Gastrocnemius medialis (tissue), 4 donors: ENCODE measurements at regions not wholly inside any gene's neighbourhood (a gene's known extent, or its start where the extent isn't known, plus 50 kb on each side); places are given as distances from the start of the nearest gene placed in this dataset.

Source experiments
- ATAC-seq, 2 donors: fragments of 150-250 bp; one replicate each; pipeline ENCODE4 v1.9.1; 2016
- DNase-seq, 2 donors: peaks; one replicate each; pipeline ENCODE4 v3.0.0-alpha.2; 2019
- H3K27ac ChIP-seq, 4 donors: fragments of 200-600 bp; sonication (generic); 1 replicate in 1 of 4; 2 replicates in 3 of 4; pipeline ENCODE4 v1.5.1; 2016 to 2018; ENCODE audit warnings: mild to moderate bottlenecking in 2 of 4, moderate library complexity in 1 of 4
- H3K27me3 ChIP-seq, 3 donors: fragments of 200-600 bp; sonication (generic) in 2 of 3; 1 replicate in 1 of 3; 2 replicates in 2 of 3; pipeline versions ENCODE4 v1.5.1 to v1.6.0; 2016 to 2019; ENCODE audit warnings: mild to moderate bottlenecking in 1 of 3, moderate library complexity in 1 of 3
- H3K36me3 ChIP-seq, 2 donors: fragments of 200-600 bp; sonication (generic) in 1 of 2; one replicate each; pipeline ENCODE4 v1.5.1; 2017 to 2018
- H3K4me1 ChIP-seq, 2 donors: fragments of 200-600 bp; sonication (generic) in 1 of 2; one replicate each; pipeline ENCODE4 v1.5.1; 2016 to 2017; ENCODE audit warnings: mild to moderate bottlenecking in 2 of 2
- H3K4me3 ChIP-seq, 4 donors: fragments of 200-600 bp; sonication (generic) in 3 of 4; 1 replicate in 1 of 4; 2 replicates in 3 of 4; pipeline ENCODE4 v1.5.1; 2016 to 2019; ENCODE audit warnings: mild to moderate bottlenecking in 2 of 4
- H3K9me3 ChIP-seq, 3 donors: fragments of 200-600 bp; sonication (generic) in 2 of 3; 1 replicate in 1 of 3; 2 replicates in 2 of 3; pipeline ENCODE4 v1.5.1; 2016 to 2019
- POLR2A ChIP-seq, 2 donors: fragments of 450-650 bp; IDR thresholded peaks; one replicate each; pipeline ENCODE4 v1.6.1; 2017; ENCODE audit warnings: antibody characterized with exemption in 2 of 2, mild to moderate bottlenecking in 2 of 2, moderate library complexity in 2 of 2
- in situ Hi-C, 4 donors: fragments of 200-750 bp; cut with MboI; loops; one replicate each; pipeline versions ENCODE4 v1.15.0 to v1.8.0; 2017; ENCODE audit warnings: low sequenced_read_pairs in 4 of 4
- intact Hi-C: fragments of 100-400 bp; cut with DNase I; formaldehyde crosslinking; loops from one replicate; pipeline ENCODE4 v1.15.1; 2023; ENCODE audit warnings: low total_unique reads
- TF ChIP-seq, protein P1 (sequence below), 5 experiments: fragments of 450-650 bp in 3 of 5; fragments of 200-600 bp in 2 of 5; sonication (generic) in 2 of 5; IDR thresholded peaks in 4 of 5; conservative IDR thresholded peaks in 1 of 5; 1 replicate in 4 of 5; 2 replicates in 1 of 5; pipeline ENCODE4 v1.5.1; 2016 to 2019; ENCODE audit warnings: antibody characterized with exemption in 5 of 5, mild to moderate bottlenecking in 3 of 5, moderate library complexity in 3 of 5

- peaks cover 0 to 5% of the 10 kb centered on the region in 2 donors for H3K4me1 ChIP-seq
- TF ChIP-seq POLR2A (IDR thresholded peaks at IDR 0.05): no peak
- TF ChIP-seq, protein P1, sequence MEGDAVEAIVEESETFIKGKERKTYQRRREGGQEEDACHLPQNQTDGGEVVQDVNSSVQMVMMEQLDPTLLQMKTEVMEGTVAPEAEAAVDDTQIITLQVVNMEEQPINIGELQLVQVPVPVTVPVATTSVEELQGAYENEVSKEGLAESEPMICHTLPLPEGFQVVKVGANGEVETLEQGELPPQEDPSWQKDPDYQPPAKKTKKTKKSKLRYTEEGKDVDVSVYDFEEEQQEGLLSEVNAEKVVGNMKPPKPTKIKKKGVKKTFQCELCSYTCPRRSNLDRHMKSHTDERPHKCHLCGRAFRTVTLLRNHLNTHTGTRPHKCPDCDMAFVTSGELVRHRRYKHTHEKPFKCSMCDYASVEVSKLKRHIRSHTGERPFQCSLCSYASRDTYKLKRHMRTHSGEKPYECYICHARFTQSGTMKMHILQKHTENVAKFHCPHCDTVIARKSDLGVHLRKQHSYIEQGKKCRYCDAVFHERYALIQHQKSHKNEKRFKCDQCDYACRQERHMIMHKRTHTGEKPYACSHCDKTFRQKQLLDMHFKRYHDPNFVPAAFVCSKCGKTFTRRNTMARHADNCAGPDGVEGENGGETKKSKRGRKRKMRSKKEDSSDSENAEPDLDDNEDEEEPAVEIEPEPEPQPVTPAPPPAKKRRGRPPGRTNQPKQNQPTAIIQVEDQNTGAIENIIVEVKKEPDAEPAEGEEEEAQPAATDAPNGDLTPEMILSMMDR (IDR thresholded peaks at IDR 0.05 in 4 of 5, conservative IDR thresholded peaks at IDR 0.05 in 1 of 5): no peak
- H3K27me3 ChIP-seq: no peaks in the 10 kb centered on the region
- intact Hi-C loops: loop anchor here (10.0 kb wide), 1 partner anchor 914 kb away; no protein-coding TSS in a partner anchor
- H3K27ac ChIP-seq: no peak overlapping the region
- H3K9me3 ChIP-seq: no peaks in the 10 kb centered on the region
- in situ Hi-C loops: no loop called here
- DNase-seq: no peak
- no peaks in the 10 kb centered on the region for H3K36me3 ChIP-seq
- ATAC-seq: no peak
- H3K4me3 ChIP-seq: no peak overlapping the region
Measured at GRCh38 chr4:138948918-138949317, 66.7 kb upstream of the NOCT start.

DNA sequence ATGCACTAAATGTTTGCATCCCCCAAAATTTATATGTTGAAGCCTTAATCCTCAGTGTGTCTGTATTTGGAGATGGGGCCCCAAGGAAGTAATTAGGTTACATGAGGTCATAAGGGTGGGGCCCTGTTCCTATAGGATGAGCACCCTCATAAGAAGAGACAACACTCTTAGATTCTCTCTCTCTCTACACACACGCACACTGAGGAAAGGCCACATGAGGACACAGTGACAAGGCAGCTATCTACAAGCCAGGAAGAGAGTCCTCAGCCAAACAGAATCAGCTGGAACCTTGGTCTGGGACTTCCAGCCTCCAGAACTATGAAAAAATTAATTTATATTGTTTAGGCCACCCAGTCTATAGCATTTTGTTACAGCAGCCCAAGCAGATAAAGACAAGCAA lies 69.3 kb upstream of the NOCT start:
- H3K4me3 ChIP-seq: no peak overlapping the region
- H3K27ac ChIP-seq: no peak overlapping the region
- in situ Hi-C loops (no loop called here), intact Hi-C loops (loop anchor here (10.0 kb wide), 1 partner anchor 912 kb away; no protein-coding TSS in a partner anchor)
- TF ChIP-seq, protein P1 (IDR thresholded peaks at IDR 0.05 in 4 of 5, conservative IDR thresholded peaks at IDR 0.05 in 1 of 5): no peak
- TF ChIP-seq POLR2A (IDR thresholded peaks at IDR 0.05): no peak
- no peaks in the 10 kb centered on the region for H3K9me3 ChIP-seq
- no peak for DNase-seq
- ATAC-seq: no peak
- no peaks in the 10 kb centered on the region for H3K36me3 ChIP-seq
- H3K4me1 ChIP-seq: no peaks in the 10 kb centered on the region
- no peaks in the 10 kb centered on the region for H3K27me3 ChIP-seq

- intact Hi-C loops (loop anchor here (10.0 kb wide), 1 partner anchor 911 kb away; no protein-coding TSS in a partner anchor), in situ Hi-C loops (no loop called here)
- no peak for ATAC-seq
- Histone ChIP-seq H3K4me1 (no peaks in the 10 kb centered on the region), H3K36me3 (no peaks in the 10 kb centered on the region), H3K27me3 (no peaks in the 10 kb centered on the region), H3K4me3 (no peak overlapping the region), H3K9me3 (no peaks in the 10 kb centered on the region), H3K27ac (no peak overlapping the region)
- DNase-seq: no peak
- TF ChIP-seq POLR2A (IDR thresholded peaks at IDR 0.05): no peak
Measured at GRCh38 chr4:138945840-138946239, 69.7 kb upstream of the NOCT start.

DNA sequence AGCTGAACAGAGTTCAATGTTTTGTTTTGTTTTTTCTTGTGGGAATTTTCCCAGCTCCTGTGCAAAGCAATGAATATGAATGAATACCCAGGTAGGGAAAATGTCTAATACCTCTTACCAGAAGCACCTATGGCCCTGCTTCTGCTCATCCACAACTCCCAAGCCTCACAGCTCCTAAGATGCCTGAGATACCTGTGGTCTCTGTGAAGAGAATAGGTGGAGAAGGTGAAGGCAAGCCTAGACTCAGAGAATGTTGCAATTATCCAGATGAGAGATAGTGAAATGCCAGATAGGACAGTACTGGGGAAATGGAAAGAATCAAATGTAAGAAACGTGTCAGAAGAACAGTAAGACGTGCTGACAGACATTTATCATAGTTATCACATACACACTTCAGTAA lies 70.2 kb upstream of the NOCT start:
- Histone ChIP-seq H3K4me3 (no peak overlapping the region), H3K4me1 (no peaks in the 10 kb centered on the region), H3K9me3 (no peaks in the 10 kb centered on the region), H3K36me3 (no peaks in the 10 kb centered on the region), H3K27ac (no peak overlapping the region), H3K27me3 (no peaks in the 10 kb centered on the region)
- ATAC-seq (no peak), DNase-seq (no peak)
- in situ Hi-C loops: no loop called here
- intact Hi-C loops: loop anchor here (10.0 kb wide), 1 partner anchor 911 kb away; no protein-coding TSS in a partner anchor
- no peak for TF ChIP-seq POLR2A (IDR thresholded peaks at IDR 0.05)
- TF ChIP-seq, protein P1 (IDR thresholded peaks at IDR 0.05 in 4 of 5, conservative IDR thresholded peaks at IDR 0.05 in 1 of 5): no peak

DNA sequence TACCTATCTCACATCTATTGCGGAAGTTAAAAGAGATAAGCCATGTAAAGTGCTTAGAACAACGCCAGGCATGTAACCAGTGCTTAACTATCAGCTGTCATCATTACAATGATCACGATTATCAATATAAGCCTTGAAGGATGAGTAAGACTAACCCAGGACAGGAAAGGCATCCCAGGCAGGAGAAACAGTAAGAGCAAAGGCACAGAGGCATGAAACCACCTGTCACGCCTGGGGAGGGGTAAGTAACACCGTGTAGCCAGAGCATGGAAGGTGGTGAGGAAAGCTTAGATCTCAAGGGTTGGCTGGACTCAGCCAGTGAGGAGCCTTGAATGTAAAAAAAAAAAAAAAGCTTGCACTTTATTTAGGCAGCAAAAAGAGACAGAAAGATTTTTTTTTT lies 71.7 kb upstream of the NOCT start:
- H3K36me3 ChIP-seq: no peaks in the 10 kb centered on the region
- no peaks in the 10 kb centered on the region for H3K9me3 ChIP-seq
- H3K27ac ChIP-seq: no peak overlapping the region
- ATAC-seq (no peak), DNase-seq (no peak)
- H3K4me1 ChIP-seq: no peaks in the 10 kb centered on the region
- TF ChIP-seq, protein P1 (IDR thresholded peaks at IDR 0.05 in 4 of 5, conservative IDR thresholded peaks at IDR 0.05 in 1 of 5): no peak
- TF ChIP-seq POLR2A (IDR thresholded peaks at IDR 0.05): no peak
- no peak overlapping the region for H3K4me3 ChIP-seq
- intact Hi-C loops: loop anchor here (10.0 kb wide), 1 partner anchor 909 kb away; no protein-coding TSS in a partner anchor
- in situ Hi-C loops: no loop called here
- no peaks in the 10 kb centered on the region for H3K27me3 ChIP-seq
